Astrocyte (in vitro differentiated cells and primary cell): ENCODE measurements at regions not wholly inside any gene's neighbourhood (a gene's known extent, or its start where the extent isn't known, plus 50 kb on each side); places are given as distances from the start of the nearest gene placed in this dataset.

ENCODE experiments used
- CTCF ChIP-seq: IDR thresholded peaks from 2 replicates; pipeline ENCODE4 v1.5.1; 2011; ENCODE audit warnings: low read depth, mild to moderate bottlenecking, inconsistent platforms, low read length, moderate library complexity; ENCODE audit not compliant: insufficient read depth
- EZH2 ChIP-seq: IDR thresholded peaks from 2 replicates; pipeline ENCODE4 v1.6.1; 2012; ENCODE audit warnings: mild to moderate bottlenecking, low read length, inconsistent platforms; ENCODE audit not compliant: insufficient read depth

GRCh38 chr6:76264468-76264867 lies 192.0 kb upstream of the IMPG1 start:
- TF ChIP-seq CTCF (no peak), EZH2 (no peak)
